NCI-H1092 treated with DMSO at 0.1 percent for 48 hours (cell line): ENCODE measurements at regions not wholly inside any gene's neighbourhood (a gene's known extent, or its start where the extent isn't known, plus 50 kb on each side); places are given as distances from the start of the nearest gene placed in this dataset.

Experiments
- DNase-seq: peaks from one replicate; lab custom pipeline; 2025; lab: John Stamatoyannopoulos, UW

DNA sequence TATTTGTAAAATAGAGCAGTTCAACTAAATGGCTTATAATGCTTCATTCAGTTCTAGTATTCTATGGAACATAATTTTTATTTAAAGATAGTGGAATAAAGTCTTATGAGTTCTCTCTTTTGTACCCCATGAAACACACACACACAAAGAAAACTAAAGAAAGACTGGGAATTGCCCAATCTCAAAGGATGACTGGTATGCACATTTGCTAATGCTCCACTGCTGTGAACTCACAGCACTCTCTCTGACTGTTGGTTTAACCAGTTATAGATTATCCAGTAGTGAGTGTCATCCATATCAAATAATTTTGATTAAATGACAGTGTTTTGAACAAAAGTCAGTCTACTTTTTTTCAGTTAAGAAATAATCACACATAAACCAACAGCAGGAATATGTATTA lies 1082.4 kb upstream of the B3GALT2 start:
- DNase-seq, result no peak

DNA sequence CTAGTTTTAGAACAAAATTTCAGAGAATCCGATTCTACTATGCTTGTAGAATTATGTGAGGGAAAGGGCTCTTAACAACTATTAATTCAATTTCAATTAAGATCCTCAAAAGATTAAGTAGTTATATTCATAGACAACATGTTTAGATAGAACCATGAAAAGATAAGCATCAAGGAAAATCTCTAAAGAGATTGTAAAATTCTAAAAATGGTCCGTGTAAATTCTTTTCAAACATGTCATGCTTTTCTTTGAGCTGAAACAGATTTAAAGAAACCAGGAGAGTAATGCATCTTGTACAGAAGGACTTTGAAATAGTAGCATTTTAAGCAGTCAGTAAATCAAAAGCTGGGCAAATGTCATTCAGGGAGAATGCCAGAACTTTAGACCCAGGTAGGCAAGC lies 1080.6 kb upstream of the B3GALT2 start:
- no peak for DNase-seq

DNA sequence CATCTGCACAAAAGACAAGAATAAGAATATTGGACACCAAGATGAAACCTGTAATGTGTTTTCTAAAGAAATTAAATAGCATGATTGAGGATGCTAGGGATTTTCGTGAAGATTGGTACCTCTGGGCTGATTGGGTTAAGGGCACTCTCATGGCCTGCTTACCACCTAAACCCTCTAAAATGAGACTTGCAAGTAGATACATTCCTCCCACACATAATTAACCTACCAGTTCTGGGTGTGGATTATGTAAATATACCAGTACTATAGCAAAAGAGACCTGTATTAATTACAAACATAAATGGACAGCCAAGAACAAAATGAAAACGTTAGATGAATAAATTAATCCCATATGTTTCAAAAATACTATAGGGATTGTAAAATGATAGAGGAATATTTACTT lies 1069.6 kb upstream of the B3GALT2 start:
- DNase-seq, result no peak

DNA sequence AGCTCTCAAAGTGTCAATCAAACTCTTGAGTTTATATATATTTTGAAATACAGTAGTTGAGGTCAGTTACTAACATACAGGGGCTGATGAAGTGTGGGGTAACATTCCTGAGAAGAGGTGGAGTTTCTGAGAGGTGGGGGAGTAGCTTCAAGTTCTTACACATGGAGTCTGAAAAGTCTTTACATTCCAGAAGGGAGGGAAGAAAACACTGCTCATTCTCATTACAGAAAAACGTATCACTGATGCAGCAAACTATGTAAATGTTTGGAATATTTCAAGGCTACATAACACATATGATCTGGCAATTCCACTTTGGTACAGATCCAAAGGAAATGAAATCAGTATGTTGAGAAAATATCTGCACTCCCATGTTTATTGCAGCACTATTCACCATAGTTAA lies 1065.8 kb upstream of the B3GALT2 start:
- no peak for DNase-seq

DNA sequence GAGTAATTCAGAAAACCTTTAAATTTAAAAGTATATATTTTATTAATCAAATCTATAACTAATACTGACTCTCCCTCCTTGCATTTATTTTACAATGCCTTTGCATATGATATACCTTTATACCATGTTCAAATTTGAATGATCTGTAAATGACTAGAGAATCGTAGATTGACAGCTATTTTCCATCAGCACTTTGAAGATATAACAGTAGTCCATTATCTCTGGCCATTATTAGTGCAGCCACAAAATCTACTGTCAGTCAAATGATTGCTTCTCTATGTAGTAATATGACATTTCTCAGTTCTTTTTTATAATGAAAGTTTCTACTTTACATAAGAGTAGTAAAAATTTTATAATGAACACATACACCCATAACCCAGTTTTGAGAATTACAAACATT lies 1054.8 kb upstream of the B3GALT2 start:
- DNase-seq, result no peak

DNA sequence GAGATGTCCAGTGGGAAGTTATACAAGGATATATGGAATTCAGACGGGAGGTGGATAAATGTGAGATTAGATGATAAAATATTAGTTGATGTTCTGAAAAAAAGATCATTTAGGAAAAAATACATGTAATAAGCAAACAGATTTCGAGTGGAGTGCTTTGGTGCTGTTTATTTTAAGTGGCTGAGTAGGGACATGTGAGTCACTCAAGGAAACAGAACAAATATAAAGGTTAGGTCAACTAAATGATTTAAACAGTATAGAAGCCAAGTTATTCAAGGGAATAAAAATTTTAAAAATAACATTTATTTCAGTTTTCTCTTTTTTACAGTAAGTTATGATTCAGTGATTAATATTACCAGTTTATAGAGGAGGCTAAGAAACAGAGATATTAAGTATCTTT lies 1046.7 kb upstream of the B3GALT2 start:
- DNase-seq, result no peak

DNA sequence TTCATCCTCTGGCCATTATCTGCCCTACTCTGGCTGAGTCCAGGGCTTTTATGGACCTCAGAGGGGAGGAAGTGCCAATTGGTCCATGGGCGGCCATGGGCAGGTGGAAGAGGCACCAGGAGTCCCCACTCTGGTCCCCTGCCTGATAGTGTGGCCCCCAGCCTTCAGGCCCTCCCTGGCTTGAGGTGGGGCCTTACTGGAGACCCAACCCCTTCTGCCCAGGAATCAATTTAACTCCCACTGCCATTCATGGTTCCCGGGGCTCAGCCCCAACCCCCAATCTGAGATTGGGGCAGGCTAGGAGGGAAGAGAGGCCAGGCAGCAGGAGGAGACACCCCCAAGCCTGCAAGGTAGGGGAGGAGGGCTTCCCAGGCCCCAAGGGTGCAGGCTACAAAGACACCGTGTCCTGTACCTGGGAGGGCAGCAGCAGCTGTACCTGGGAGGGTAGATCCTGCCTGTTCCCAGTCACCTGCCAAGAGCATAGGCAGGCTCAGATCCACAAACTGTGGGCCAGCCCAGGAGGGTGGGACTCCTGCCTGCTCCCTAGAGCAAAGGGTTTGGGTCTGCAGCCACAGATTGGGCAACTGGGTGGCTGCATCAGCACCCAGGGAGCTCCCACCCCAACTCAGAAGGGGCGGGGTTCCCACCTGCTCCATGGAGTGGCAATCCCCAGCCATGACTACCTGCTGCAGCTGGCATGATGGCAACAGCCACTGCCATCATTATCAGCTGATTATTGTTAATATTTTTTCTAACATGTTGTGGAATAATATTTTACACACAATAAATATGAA lies 1044.1 kb upstream of the B3GALT2 start:
- no peak for DNase-seq

DNA sequence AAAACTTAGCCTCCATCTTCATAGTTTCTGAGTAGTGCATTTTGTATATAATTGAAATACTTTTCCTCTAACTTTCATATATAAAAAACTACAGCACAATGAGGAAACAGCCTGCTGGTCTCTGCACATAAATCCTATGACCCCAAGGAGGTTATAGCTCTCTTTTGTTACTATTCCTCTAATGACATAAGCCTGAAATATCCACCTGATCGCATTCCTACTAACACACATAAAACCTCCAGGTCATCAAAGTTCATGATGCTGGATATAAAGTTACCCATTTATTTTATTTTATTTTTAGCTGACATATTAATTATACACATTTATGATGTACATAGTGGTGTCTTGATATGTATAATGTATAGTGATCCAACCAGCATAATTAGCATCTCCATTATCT lies 1042.0 kb upstream of the B3GALT2 start:
- DNase-seq, result no peak

DNA sequence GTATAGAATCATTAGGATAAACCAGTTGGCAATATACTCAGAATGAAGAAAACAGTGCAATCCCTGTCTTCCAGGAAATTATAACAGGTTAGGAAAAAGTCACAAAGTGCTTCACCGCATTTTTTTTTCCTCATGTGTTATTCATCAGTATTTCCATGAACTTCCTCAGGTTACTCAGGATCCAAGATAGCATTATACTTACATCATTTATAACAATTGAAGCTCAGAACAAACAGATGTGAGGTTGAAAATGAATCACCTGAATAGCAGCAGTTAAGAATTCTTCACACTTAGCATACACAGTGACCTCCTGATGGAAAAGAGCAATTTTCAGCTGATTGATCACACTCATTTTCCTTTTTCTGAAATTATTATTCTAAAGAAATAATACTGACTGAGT lies 1040.7 kb upstream of the B3GALT2 start:
- DNase-seq, result no peak

DNA sequence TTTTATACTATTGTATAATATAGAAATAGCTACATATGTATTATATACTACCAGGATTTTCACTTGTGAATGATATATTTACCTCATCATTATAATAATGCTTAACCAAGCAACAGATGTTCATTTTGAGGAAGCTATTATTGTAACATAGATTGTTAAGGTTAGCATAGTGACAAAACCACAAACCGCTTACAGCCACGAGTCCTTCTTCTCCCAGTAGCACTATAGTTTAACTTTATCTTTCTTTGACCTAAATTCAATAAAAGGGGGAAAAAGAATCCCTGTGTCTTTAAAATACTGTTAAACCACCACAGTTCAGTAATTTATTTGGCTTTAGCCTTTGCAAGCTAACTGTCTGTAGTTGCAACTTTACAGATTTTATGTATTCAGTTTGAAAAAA lies 1039.4 kb upstream of the B3GALT2 start:
- no peak for DNase-seq

DNA sequence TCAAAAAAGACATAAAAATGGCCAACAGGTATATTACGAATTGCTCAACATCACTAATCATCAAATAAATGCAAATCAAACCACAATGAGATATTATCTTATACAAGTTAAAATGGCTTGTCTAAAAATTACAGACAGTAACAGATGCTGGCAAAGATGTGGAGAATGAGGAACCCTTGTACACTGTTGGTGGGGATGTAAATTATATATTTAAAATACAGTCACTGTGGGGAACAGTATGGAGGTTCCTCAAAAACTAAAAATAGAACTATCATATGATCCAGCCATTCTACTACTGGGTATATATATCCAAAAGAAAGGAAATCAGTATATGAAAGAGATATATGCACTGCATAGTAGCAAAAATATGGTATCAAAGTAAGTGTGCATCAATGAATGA lies 1037.2 kb upstream of the B3GALT2 start:
- no peak for DNase-seq

DNA sequence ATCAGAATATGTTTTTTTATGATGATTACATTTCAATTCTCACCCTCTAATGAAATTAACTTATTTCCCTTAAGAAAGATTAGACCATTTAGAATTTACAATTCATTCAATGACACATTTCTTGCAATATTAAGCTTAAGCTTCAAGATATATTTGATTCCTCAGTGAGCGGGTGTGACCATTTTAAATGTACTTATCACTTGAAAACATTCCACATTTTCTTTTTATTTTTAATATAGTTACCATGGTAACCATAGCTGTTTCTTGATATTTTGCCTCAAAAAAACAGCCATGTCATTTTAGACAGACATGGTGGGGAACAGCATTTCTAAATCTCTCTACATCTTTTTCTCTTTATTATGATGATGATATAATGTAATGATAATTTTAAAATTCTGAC lies 1029.0 kb upstream of the B3GALT2 start:
- no peak for DNase-seq

DNA sequence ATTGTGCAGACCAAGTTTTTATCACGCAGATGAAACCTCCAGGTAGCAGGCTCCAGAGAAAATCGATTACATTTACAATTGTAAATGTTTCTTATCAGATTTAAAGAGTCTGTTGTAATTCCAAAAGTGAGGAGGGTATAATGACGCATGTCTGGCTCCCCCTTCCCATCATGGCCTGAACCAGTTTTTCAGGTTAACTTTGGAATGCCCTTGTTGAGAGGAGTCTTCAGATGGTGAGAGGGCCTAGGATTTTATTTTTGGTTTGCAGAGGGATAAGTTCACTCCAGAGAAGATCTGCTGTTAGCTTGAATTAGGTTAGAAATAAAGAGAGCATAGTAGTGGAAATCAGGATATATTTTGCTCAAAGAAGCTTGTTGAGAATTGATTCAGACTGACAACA lies 1028.3 kb upstream of the B3GALT2 start:
- DNase-seq, result no peak

DNA sequence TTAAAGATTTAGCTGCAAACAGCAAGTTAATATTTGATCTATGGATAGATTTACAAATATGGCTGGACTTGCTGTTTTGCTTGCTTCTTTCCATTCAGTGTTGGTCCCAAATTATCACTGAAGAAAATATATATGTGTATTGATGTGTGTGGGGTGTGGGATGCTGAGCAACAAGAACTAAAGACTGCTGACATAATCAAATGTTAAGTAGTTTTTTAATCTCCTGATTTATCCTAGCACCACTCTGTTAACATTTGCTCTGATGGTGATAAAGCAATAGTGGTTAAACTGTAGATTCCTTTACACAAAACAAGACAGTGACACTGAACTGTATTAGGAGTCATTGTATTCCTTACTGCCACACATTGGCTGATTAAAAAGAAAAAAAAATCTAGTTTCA lies 1023.5 kb upstream of the B3GALT2 start:
- DNase-seq, result no peak

DNA sequence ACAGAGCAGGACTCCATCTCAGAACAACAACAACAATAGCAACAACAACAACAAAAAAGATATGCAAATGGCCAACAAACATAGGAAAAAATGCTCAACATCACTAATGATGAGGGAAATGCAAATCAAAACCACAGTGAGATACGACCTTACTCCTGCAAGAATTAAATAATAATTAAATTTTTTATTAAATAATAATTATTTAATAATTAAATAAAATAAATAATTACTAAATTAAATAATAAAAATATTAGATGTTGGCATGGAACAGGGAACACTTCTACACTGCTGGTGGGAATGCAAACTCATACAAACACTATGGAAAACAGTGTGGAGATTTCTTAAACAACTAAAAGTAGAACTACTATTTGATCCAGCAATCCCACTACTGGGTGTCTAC lies 1022.3 kb upstream of the B3GALT2 start:
- no peak for DNase-seq

DNA sequence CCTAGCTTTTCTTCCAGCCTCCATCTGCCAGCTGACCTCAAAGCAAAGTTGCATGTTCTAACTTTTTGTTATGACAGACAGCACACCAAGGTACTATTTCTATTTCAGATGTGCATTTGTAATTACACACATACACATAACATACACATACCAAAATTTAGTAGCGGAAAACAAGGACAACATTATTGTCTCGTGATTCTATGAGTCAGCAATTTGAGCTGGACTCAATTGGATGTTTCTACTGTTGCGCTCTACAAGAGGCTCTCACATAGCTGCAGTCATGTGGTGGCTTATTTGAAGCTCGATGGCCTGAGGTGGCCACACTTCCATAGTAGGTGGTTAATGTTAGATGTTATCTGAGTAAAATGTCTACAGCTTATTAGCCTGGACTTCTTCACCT lies 1010.1 kb upstream of the B3GALT2 start:
- DNase-seq, result no peak

DNA sequence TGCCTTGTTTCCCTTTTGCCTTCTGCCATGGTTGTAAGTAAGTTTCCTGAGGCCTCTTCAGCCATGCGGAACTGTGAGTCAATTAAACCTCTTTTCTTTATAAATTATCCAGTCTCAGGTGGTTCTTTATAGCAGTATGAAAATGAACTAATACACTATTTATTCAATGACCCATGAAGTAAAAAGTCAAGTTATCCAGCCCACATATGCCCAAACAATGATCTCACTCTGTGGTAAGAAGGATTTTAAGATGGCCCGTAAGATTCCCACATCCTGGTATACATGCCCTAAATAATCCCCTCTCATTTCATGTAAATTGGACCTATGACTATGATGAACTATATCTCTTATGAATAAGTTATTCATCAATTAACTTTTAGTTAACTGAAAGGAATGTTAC lies 1008.3 kb upstream of the B3GALT2 start:
- no peak for DNase-seq

DNA sequence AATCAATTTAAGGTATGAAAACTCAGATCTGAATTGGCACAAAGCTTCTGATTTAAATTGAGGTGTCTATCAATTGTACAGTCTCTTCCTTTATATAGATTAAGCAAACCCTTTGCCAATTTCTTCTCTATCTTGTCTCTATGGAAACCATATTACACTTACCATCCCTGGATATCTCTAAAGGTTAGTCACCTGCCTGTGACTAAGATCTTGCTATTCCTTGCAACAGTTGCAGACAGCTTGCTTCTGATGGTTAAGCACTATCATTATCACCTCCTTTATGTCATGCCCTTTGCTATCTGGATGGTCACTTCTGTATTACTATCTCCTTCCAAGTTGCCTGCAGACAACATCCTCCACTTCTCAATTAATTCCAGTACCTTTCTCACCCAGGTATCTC lies 998.6 kb upstream of the B3GALT2 start:
- DNase-seq, result no peak

DNA sequence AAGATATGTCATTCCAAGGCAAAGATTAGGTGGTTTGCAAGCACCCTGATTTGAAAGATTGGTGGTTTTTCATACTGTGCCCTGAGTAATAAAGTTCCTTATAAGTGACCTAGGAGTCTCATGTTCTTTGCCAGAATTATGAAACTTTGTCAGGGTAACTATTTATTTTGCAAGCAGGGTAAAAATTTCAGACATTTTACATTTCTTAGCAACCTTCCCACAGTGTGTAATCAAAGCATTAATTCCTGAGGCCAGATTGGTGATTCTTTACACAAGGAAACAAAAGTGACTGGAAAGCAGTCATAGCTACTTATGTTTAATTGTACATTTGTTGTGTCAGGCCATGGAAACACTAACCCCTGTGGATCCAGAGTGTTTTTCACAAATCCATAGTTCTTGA lies 998.0 kb upstream of the B3GALT2 start:
- no peak for DNase-seq

DNA sequence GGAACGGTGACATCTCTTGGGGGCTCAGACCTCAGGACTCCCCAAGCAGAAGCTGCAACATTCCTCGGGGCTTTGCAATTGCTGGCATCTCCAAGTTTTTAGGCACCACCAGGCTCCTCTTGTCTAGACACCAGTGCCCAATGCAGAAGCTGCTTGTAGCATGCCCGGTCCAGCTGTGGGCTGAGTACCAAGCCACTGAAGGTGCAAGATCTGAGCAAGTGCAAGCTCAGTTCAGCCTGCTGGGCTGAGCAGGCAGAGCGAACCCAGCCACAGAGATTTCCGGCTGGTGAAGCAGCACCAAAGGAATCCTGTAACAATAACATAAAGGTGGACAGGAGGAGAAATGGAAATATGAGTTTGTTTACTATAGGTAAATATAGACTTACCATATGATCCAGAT lies 995.4 kb upstream of the B3GALT2 start:
- no peak for DNase-seq

DNA sequence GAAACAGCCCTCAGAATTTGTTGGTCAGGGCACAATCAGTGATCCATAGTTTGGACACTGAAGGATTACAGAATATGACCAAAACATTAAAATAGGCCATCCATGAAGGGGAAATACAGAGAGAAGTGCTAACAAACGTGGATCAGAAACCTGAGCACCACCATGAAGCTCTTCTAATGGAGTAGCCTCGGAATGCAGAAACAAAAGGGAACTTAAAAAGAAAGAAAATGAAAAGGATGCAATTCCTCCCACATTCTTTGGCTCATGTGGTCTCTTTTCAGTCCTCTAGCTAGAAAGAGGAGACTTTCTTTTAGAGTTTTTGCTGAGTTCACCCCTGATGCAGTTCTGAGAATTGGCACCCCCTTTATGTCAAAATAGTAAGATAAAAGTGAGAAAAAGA lies 989.8 kb upstream of the B3GALT2 start:
- no peak for DNase-seq

DNA sequence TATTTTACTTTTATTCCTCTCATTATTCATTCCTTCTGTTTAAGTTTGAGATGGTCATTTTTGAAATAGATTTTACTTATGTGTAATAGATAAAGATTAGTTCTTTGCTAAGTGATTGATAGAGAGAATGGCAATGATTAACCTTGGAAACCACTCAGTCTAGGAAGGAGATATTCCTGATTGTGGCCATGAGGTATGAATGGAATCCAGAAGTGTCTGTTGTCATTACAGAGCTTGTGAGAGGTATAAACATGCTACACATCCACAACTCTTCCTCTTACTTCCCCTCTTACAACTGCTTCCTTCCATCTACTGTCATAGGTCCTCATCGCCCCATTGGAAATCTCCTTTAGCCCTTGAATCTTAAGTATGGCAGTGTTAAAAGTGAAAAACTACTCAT lies 988.8 kb upstream of the B3GALT2 start:
- DNase-seq, result no peak

DNA sequence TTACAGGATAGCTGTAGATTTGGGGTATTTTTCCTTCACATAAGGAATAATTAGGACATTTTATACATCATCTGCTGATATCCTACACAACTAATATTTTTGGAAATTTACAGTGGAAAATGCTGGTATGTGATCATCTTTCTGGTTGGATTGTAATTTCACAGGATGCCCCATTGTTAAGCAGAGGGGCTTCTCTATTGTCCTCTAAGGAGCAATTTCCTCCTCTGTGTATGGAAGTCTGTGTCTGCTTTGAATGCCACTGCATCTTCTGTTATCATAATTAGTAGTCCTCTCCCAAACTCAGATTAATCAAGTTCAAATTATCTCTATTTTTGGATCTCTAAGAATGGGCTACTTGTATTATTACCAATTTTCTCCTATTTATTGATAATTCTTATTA lies 988.1 kb upstream of the B3GALT2 start:
- DNase-seq, result no peak

DNA sequence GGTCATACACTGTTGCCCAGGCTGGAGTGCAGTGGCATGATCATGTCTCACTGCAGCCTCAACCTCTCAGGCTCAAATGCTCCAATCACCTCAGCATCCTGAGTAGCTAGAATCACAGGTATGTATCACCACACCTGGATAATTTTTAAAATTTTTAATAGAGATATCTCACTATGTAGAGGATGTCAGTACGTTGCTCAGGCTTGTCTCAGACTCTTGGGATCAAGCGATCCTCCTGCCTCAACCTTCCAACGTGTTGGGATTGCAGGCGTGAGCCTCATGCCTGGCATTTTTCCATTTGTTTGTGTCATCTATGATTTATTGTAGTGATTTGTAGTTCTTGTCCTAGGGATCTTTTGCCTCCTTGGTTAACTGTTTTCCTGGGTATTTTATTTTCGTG lies 985.2 kb upstream of the B3GALT2 start:
- no peak for DNase-seq
